GM12873 (cell line): ENCODE measurements at regions not wholly inside any gene's neighbourhood (a gene's known extent, or its start where the extent isn't known, plus 50 kb on each side); places are given as distances from the start of the nearest gene placed in this dataset.

Experiments
- CTCF ChIP-seq: IDR thresholded peaks from 2 replicates; pipeline ENCODE4 v1.5.1; 2012; ENCODE audit warnings: low read depth, mild to moderate bottlenecking, moderate library complexity, low read length, control low read depth; ENCODE audit not compliant: insufficient read depth; ENCODE audit errors: missing control alignments

DNA sequence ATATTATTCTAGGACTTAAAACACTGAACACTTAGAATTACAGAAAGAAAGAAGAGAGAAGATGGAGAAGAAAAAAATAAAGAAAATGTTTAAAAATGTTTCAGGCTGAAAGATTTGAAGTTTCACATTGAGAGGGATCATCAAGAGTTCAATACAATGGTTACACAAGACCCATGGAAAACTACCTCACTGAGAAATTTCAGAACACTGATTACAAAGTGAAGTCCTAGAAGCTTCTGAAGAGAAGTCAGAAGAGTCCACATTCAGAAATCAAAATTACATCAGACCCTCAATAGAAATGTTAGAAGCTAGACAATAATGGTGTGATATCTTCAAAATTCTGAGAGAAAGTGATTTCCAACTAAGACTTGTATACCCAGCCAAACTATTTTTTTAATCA lies 196.1 kb downstream of the MACC1 start:
- no peak for TF ChIP-seq CTCF

DNA sequence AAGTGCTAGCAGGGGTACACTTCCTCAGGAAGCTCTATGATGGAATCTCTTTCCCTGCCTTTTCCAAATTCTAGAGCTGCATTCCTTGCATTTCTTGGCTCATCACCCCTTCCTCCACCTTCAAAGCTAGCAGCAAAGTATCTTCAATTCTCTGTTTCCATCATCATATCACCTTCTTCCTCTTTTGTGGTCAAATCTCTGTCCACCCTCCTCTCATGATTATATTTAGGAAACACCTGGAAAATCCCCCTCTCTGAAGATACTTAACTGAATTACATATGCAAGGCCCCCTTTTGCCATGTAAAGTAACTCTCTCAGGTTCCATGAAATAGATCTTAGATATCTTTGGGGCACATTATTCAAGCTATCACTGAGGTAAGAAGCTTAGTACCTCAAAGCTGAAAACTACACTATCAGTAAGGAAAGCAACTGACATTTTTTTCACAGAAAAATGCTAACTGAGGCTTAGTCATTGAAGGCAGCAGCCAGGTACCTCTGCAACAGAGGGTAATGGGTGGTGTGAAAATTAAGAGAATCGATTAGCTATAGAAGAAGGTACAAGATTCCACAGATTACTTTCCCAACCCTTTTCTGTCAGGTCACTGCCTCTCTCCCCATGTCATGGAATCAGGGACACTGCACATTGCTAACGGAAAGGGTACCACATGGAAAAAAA lies 197.3 kb downstream of the MACC1 start:
- TF ChIP-seq CTCF, result no peak

GRCh38 chr7:20016669-20017068 lies 200.5 kb downstream of the MACC1 start:
- no peak for TF ChIP-seq CTCF

- TF ChIP-seq CTCF, result no peak
These were observed 203.6 kb downstream of the MACC1 start for GRCh38 chr7:20013536-20013935.

GRCh38 chr7:20012100-20012499 lies 205.1 kb downstream of the MACC1 start:
- TF ChIP-seq CTCF, result no peak

- TF ChIP-seq CTCF, result no peak
These were observed 206.3 kb downstream of the MACC1 start for GRCh38 chr7:20010877-20011276.

GRCh38 chr7:20007510-20007909 lies 209.7 kb downstream of the MACC1 start:
- no peak for TF ChIP-seq CTCF
